GM13976 (cell line): ENCODE measurements at regions not wholly inside any gene's neighbourhood (a gene's known extent, or its start where the extent isn't known, plus 50 kb on each side); places are given as distances from the start of the nearest gene placed in this dataset.

Experiments used
- DNase-seq: peaks from one replicate; pipeline ENCODE4 v3.0.0; 2012; ENCODE audit warnings: low spot score
- CTCF ChIP-seq: IDR thresholded peaks from 2 replicates; pipeline ENCODE4 v1.5.1; 2012; ENCODE audit warnings: borderline replicate concordance, mild to moderate bottlenecking; ENCODE audit not compliant: insufficient read depth; ENCODE audit errors: extremely low read depth, missing control alignments, control extremely low read depth
- in situ Hi-C: fragments of 300-500 bp; cut with MboI; formaldehyde crosslinking; loops from one replicate; pipeline ENCODE4 v1.12.0; 2022; ENCODE audit warnings: low sequenced_read_pairs, mixed read lengths, inconsistent platforms; ENCODE audit not compliant: unreplicated experiment

- TF ChIP-seq CTCF = no peak
- no peak for DNase-seq
- in situ Hi-C loops = no loop called here
Measured at GRCh38 chr6:164478426-164478825, 831.0 kb downstream of the C6orf118 start.

GRCh38 chr6:164477790-164478189 lies 831.6 kb downstream of the C6orf118 start:
- in situ Hi-C loops = no loop called here
- no peak for DNase-seq
- TF ChIP-seq CTCF = no peak

- in situ Hi-C loops = no loop called here
- no peak for TF ChIP-seq CTCF
- no peak for DNase-seq
Measured at GRCh38 chr6:164477101-164477500, 832.3 kb downstream of the C6orf118 start.

GRCh38 chr6:164469276-164469949 lies 840.0 kb downstream of the C6orf118 start:
- in situ Hi-C loops = no loop called here
- no peak for DNase-seq
- TF ChIP-seq CTCF = no peak

GRCh38 chr6:164455835-164456234 lies 853.6 kb downstream of the C6orf118 start:
- in situ Hi-C loops = no loop called here
- no peak for DNase-seq
- no peak for TF ChIP-seq CTCF

GRCh38 chr6:164453835-164454234 lies 855.6 kb downstream of the C6orf118 start:
- in situ Hi-C loops = no loop called here
- no peak for DNase-seq
- TF ChIP-seq CTCF = no peak

GRCh38 chr6:164442572-164442971 lies 866.8 kb downstream of the C6orf118 start:
- DNase-seq = no peak
- in situ Hi-C loops = no loop called here
- TF ChIP-seq CTCF = no peak
